Ectodermal cell (in vitro differentiated cells): ENCODE measurements at regions not wholly inside any gene's neighbourhood (a gene's known extent, or its start where the extent isn't known, plus 50 kb on each side); places are given as distances from the start of the nearest gene placed in this dataset.

Source experiments
- H3K27ac ChIP-seq: 2 replicates; pipeline ENCODE4 v1.7.0; 2013; ENCODE audit warnings: mild to moderate bottlenecking, low read depth, low read length; ENCODE audit not compliant: insufficient read depth, poor library complexity, severe bottlenecking
- H3K27me3 ChIP-seq: 2 replicates; pipeline ENCODE4 v1.7.0; 2013; ENCODE audit warnings: mild to moderate bottlenecking, low read length; ENCODE audit not compliant: insufficient read depth, control insufficient read depth, poor library complexity, severe bottlenecking
- H3K36me3 ChIP-seq: one replicate; pipeline ENCODE4 v1.7.0; 2013; ENCODE audit warnings: low read length; ENCODE audit not compliant: control insufficient read depth, insufficient read depth
- H3K4me1 ChIP-seq: one replicate; pipeline ENCODE4 v1.7.0; 2013; ENCODE audit warnings: low read length; ENCODE audit not compliant: control insufficient read depth, insufficient read depth
- H3K4me3 ChIP-seq: 2 replicates; pipeline ENCODE4 v1.7.0; 2013; ENCODE audit warnings: low read depth, low read length, control low read depth; ENCODE audit not compliant: insufficient read depth
- H3K9me3 ChIP-seq: 2 replicates; pipeline ENCODE4 v1.7.0; 2013; ENCODE audit warnings: mild to moderate bottlenecking, low read length, moderate library complexity; ENCODE audit not compliant: control insufficient read depth
- WGBS, 2 experiments: methylation state at CpG; one replicate each; pipeline ENCODE4 v1.1.7; 2013; ENCODE audit warnings: missing lambda C conversion rate in 2 of 2; 5-methylcytosine and 5-hydroxymethylcytosine counted together

DNA sequence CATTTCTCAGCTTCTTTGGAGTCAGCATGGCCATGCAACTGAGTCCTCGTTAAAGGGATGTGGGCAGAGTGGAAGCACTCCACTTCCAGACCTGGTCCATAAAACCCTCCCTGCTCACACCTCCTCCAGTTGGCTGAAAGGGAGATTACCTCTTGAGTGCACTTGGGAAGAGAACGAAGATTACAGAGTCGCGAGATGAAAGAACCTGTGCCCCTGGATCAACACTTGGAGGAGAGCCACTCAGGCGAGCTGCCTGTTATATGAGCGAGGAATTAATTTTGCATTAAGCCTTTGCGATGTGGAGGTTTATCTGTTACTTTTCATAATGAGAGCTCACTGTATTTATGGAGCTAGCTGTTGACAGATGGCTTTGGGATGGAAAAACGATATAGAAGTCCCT, 147.9 kb downstream of the MAF start:
- Histone ChIP-seq H3K4me3 (no peak overlapping the region), H3K9me3 (no peaks in the 10 kb centered on the region), H3K27ac (no peak overlapping the region), H3K4me1 (no peaks in the 10 kb centered on the region), H3K27me3 (no peaks in the 10 kb centered on the region), H3K36me3 (no peaks in the 10 kb centered on the region)
- WGBS, 2 experiments, result 94 to 96% methylated on average over 8 of the region's 8 CpGs

DNA sequence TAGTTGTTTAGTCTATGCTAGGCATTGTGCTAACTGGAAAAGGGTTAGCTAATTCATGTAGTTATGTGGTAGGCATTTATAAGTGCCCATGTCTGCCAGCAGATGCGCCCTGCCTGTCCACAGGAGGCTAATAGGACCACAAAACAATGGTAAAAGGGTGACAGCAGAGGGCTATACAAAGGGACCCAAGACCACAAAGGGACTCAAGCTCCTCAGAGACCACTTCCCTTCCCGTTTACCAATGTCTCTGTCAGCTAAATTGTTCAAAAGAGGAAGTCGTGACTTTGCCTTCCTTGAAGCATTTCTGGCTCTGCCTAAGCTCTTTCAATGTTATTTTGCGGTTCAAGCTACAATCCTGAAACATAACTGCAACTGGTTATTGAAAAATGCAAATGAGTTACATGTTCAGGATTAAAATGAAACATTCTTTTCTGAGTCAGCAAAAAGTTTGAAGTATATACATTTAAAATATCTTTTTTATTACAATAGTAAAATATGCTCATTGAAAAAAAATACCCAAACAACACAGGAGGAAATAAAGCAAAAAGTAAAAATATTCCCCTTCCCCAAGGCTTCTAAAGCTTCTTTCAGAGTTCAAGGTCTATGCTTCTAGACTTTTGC, 149.2 kb downstream of the MAF start:
- Histone ChIP-seq H3K4me3 (no peak overlapping the region), H3K4me1 (no peaks in the 10 kb centered on the region), H3K9me3 (no peaks in the 10 kb centered on the region), H3K36me3 (no peaks in the 10 kb centered on the region), H3K27ac (no peak overlapping the region), H3K27me3 (no peaks in the 10 kb centered on the region)
- 74 to 75% methylated on average over 4 of the region's 4 CpGs for WGBS, 2 experiments

DNA sequence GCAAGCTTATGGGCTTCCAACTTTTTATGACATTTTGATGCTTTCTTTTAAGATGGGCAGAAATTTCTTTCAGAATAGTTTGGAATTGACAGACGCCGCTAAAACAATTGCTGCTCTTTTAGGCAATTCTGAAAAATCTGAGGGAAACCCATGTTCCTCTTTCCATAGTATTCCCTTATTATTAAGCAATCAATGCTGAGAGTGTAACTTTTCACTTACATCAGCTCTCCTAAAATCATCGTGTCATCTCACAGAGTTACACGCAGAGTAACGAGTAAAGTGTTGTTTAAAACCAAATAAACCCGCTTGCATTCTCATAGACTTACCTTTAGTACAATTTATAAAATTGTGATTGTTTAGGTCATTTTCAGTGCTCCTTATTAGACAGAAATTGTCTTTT, 150.6 kb downstream of the MAF start:
- Histone ChIP-seq H3K4me3 (no peak overlapping the region), H3K9me3 (no peaks in the 10 kb centered on the region), H3K4me1 (no peaks in the 10 kb centered on the region), H3K36me3 (no peaks in the 10 kb centered on the region), H3K27me3 (no peaks in the 10 kb centered on the region), H3K27ac (no peak overlapping the region)
- WGBS, 2 experiments, result 94 to 96% methylated on average over 5 to 6 of the region's 6 CpGs

DNA sequence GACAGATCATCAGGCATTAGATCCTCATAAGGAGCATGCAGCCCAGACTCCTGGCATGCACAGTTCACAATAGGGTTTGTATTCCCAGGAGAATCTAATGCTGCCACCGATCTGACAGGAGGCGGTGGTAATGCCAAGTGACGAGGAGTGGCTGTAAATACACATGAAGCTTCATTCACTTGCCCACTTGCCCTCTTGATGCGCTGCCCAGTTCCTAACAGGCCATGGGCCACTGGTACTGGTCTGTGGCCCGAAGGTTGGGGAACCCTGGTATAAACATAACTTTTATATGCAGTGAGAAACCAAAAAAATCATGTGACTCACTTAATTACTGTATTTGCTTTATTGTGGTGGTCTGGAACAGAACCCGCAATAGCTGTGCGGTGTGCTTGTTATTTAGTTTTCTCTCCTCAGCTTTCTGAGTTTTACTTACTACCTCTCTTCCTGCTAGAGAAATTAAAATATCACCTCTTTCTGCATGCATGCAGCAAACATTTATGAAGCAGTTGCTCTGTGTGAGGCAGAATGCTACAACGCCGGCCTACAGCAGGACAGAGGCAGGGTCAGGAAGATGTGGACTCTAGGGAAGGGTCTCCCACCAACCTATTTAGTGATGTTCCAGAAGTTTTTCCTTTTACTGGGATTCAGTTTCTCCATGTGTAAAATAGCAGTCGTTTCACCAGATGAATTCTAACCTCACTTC, 151.3 kb downstream of the MAF start:
- H3K36me3 ChIP-seq, result no peaks in the 10 kb centered on the region
- no peaks in the 10 kb centered on the region for H3K27me3 ChIP-seq
- 90 to 97% methylated on average over 10 of the region's 10 CpGs for WGBS, 2 experiments

DNA sequence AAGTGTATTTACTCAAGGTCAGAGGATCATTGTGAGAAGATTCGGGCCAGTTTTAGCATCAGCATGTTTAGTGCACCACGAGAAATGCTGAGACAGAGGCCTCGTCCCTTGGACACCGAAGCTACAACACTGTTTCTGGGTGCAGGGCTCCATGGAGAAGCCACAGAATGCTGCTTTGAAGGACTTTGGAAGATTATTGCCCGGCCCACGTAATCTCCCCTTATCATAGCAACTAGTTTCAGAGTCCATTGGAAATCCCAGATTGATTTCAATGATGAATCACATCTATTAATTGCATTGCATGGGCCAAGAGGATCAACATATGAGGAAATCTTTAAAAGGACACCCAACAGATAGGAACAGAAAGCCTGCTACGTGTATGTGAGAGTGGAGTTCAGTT, 156.0 kb downstream of the MAF start:
- H3K4me1 ChIP-seq, result no peaks in the 10 kb centered on the region
- no peaks in the 10 kb centered on the region for H3K27me3 ChIP-seq
- no peaks in the 10 kb centered on the region for H3K9me3 ChIP-seq
- no peak overlapping the region for H3K4me3 ChIP-seq
- no peaks in the 10 kb centered on the region for H3K36me3 ChIP-seq
- H3K27ac ChIP-seq, result no peak overlapping the region
- 89 to 96% methylated on average over 6 to 7 of the region's 7 CpGs for WGBS, 2 experiments

More for the DNA sequence above, 151.3 kb downstream of the MAF start:
- Histone ChIP-seq H3K4me3 (no peak overlapping the region), H3K4me1 (no peaks in the 10 kb centered on the region), H3K9me3 (no peaks in the 10 kb centered on the region), H3K27ac (no peak overlapping the region)

DNA sequence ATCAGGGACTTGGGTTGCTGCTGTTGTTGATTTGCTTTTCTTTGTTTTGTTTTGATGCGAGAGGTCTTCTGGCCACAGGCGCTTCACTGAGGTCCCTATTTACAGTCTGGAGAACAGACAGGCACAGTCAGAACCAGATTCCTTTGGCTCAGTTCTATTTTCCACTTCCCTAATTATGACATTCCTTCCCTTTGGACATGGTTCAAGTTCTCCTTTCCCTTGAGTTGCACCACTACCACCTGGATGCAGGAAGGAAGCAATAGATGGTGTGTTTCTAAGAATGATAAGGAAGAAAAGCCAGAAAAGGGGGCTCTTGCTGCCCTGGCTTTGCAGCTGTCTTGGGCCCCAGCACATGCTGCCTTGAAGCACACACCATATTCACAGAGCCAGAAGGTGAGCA, 160.6 kb downstream of the MAF start:
- no peaks in the 10 kb centered on the region for H3K36me3 ChIP-seq
- no peaks in the 10 kb centered on the region for H3K9me3 ChIP-seq
- no peak overlapping the region for H3K4me3 ChIP-seq
- WGBS, 2 experiments, result 87 to 91% methylated on average over 2 of the region's 2 CpGs
- H3K27ac ChIP-seq, result no peak overlapping the region
- no peaks in the 10 kb centered on the region for H3K27me3 ChIP-seq
- peaks cover 24% of the 10 kb centered on the region for H3K4me1 ChIP-seq

DNA sequence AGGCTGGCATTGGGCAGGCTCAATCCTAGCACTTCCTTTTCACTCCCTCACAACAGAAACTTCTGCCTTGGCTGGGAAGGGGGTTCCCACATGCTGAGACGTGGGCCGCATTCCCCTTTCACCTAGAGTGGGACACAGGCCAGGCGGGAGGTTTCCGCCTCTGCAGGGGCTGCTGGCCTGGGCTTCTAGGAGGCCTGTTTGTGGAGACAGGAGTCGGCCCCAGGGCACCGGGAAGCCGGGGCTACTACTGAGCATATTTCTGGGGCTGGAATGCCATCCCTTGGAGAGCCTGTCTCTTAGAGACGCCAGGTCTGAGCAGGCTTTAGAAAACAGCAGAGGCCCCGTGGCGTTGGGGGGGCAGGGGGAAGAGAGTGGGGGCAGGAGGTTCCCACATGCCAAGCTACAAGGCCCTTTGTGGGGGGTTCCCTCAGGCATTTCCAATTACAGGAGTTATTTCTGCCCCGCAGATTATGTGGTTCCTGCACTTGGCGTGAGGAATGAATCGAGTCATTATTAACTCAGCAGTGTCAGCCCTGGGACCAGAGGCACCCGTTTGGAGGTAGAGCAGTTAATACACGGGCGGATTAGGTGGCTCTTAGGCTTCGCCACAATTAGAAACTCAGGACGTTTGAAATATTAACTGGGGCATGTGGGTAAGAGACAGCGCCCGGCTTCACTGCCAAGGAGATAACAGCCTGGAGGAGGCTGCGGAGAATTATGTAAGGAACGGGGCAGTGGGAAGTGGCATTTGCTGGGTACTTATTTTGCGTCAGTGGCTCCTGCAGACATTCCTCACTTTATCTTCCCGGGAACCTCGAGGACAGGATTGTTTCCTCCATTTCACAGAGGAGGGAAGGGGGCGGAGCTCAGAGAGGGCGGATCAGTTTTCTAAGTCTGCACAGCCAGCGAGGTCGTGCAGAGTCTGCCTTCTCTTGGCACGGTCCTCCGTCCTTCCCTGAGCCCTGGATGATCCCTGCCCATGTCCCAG, 162.5 kb downstream of the MAF start:
- Histone ChIP-seq H3K9me3 (no peaks in the 10 kb centered on the region), H3K4me3 (no peak overlapping the region), H3K27ac (peak overlapping the region; percentile 93), H3K4me1 (peaks cover 24% of the 10 kb centered on the region), H3K36me3 (no peaks in the 10 kb centered on the region), H3K27me3 (no peaks in the 10 kb centered on the region)
- WGBS, 2 experiments, result 34 to 36% methylated on average over 31 of the region's 31 CpGs

DNA sequence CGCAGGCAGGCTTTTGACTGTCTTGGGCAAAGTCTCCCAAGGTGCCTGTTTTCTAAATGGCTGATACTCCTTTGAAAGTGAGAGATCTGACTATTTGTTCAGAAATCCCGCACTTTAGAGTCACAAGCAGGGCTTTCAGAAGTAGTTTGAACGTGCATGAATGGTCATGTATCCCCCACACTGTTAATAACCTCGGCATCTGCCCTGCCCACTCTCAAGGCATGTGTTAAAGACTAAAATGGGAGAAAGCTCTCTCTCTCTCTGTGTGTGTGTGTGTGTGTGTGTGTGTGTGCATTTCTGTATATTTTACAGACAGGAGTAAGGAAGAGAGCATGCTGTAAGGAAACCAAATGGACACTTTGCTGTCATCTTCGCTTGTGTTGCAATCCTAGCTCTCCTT, 163.7 kb downstream of the MAF start:
- 91 to 94% methylated on average over 5 of the region's 5 CpGs for WGBS, 2 experiments
- H3K9me3 ChIP-seq, result no peaks in the 10 kb centered on the region
- no peak overlapping the region for H3K27ac ChIP-seq
- H3K36me3 ChIP-seq, result no peaks in the 10 kb centered on the region
- H3K4me3 ChIP-seq, result no peak overlapping the region
- no peaks in the 10 kb centered on the region for H3K27me3 ChIP-seq
- peaks cover 24% of the 10 kb centered on the region for H3K4me1 ChIP-seq

DNA sequence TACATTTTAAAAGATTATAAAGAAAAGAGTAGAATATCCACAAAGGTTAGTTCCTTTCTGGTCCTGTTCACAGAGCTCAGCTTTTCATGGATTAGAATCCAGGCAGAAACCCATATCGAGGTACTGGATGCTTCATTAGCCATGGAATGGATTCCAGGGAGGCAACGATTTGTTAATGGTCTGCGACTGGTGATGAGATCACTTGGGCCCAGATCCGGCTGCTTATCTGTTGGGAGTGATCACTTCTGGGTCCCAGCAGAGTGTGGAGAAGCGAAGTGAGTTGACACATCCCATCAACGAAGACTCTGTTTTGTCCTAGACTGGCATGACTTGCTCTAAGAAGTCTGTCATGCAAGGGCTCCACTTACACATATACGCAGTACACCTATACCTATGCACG, 165.8 kb downstream of the MAF start:
- 94 to 96% methylated on average over 8 of the region's 8 CpGs for WGBS, 2 experiments

DNA sequence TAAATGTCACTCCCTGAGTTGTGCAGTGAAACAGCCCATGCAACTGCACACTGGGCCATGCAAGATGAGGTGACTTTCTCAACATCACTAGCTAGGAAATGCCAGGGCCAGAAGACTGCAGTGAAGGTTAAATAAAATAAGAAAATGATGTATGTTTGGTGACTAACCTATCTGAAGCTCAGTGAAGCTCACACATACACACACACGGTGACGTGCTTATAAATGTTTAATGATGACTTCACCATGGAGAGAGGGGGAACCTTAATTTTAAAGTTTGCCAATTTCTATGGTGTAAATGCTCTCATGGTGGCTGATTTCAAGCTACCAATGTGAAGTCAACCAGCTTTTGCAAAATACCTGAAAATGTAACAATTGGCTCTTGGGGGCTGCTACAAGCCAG, 166.4 kb downstream of the MAF start:
- no peak overlapping the region for H3K27ac ChIP-seq
- H3K36me3 ChIP-seq, result no peaks in the 10 kb centered on the region
- 100% methylated on average over 2 of the region's 2 CpGs for WGBS, 2 experiments
- H3K4me1 ChIP-seq, result peaks cover 24% of the 10 kb centered on the region
- no peaks in the 10 kb centered on the region for H3K9me3 ChIP-seq
- no peak overlapping the region for H3K4me3 ChIP-seq
- H3K27me3 ChIP-seq, result no peaks in the 10 kb centered on the region

More for the DNA sequence above, 165.8 kb downstream of the MAF start:
- H3K36me3 ChIP-seq, result no peaks in the 10 kb centered on the region
- H3K27me3 ChIP-seq, result no peaks in the 10 kb centered on the region
- no peaks in the 10 kb centered on the region for H3K9me3 ChIP-seq
- no peak overlapping the region for H3K27ac ChIP-seq
- peaks cover 24% of the 10 kb centered on the region for H3K4me1 ChIP-seq
- H3K4me3 ChIP-seq, result no peak overlapping the region
